A673 (cell line): ENCODE measurements at regions not wholly inside any gene's neighbourhood (a gene's known extent, or its start where the extent isn't known, plus 50 kb on each side); places are given as distances from the start of the nearest gene placed in this dataset.
"Not testable (repeated sequence)": the region's sequence is repeated elsewhere in the genome, so short reads cannot be mapped to it uniquely, and the experiment has no call there.

Source experiments
- EZH2 ChIP-seq: fragments of 200-600 bp; sonication (generic); IDR thresholded peaks from 2 replicates; pipeline ENCODE4 v1.6.1; 2017; ENCODE audit warnings: borderline replicate concordance, low read depth, mild to moderate bottlenecking, mixed read lengths, antibody characterized with exemption, low read length; ENCODE audit not compliant: poor library complexity, severe bottlenecking
- TF ChIP-seq, protein P1 (sequence below): fragments of 300-800, 200-600 bp; sonication (generic); conservative IDR thresholded peaks from 2 replicates; pipeline ENCODE4 v1.5.1; 2017; ENCODE audit warnings: low read depth, mild to moderate bottlenecking, antibody characterized with exemption, low read length, moderate library complexity, mixed read lengths

- TF ChIP-seq, protein P1, sequence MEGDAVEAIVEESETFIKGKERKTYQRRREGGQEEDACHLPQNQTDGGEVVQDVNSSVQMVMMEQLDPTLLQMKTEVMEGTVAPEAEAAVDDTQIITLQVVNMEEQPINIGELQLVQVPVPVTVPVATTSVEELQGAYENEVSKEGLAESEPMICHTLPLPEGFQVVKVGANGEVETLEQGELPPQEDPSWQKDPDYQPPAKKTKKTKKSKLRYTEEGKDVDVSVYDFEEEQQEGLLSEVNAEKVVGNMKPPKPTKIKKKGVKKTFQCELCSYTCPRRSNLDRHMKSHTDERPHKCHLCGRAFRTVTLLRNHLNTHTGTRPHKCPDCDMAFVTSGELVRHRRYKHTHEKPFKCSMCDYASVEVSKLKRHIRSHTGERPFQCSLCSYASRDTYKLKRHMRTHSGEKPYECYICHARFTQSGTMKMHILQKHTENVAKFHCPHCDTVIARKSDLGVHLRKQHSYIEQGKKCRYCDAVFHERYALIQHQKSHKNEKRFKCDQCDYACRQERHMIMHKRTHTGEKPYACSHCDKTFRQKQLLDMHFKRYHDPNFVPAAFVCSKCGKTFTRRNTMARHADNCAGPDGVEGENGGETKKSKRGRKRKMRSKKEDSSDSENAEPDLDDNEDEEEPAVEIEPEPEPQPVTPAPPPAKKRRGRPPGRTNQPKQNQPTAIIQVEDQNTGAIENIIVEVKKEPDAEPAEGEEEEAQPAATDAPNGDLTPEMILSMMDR, result not testable (repeated sequence)
- TF ChIP-seq EZH2, result not testable (repeated sequence)
These were observed 311.1 kb downstream of the PTGER3 start for GRCh38 chr1:70736518-70736917.
